WI38 (cell line): ENCODE measurements at regions not wholly inside any gene's neighbourhood (a gene's known extent, or its start where the extent isn't known, plus 50 kb on each side); places are given as distances from the start of the nearest gene placed in this dataset.

Source experiments
- H3K4me3 ChIP-seq: 2 replicates; pipeline ENCODE4 v1.5.1; 2011; ENCODE audit warnings: low read depth, mild to moderate bottlenecking, control low read depth, low read length
- CTCF ChIP-seq: IDR thresholded peaks from 2 replicates; pipeline ENCODE4 v1.5.1; 2012; ENCODE audit warnings: low read depth, mild to moderate bottlenecking, control low read depth, low read length

- TF ChIP-seq CTCF = no peak
- H3K4me3 ChIP-seq = no peak overlapping the region
Observed at GRCh38 chr7:55641811-55642210, 69.5 kb upstream of the VOPP1 start.

GRCh38 chr7:55641273-55641691 lies 69.0 kb upstream of the VOPP1 start:
- H3K4me3 ChIP-seq = no peak overlapping the region
- peak; percentile 58 for TF ChIP-seq CTCF

GRCh38 chr7:55639640-55640039 lies 67.3 kb upstream of the VOPP1 start:
- H3K4me3 ChIP-seq = no peak overlapping the region
- TF ChIP-seq CTCF = no peak

GRCh38 chr7:55629051-55629677 lies 56.9 kb upstream of the VOPP1 start:
- H3K4me3 ChIP-seq = no peak overlapping the region

GRCh38 chr7:55624813-55625212 lies 52.5 kb upstream of the VOPP1 start:
- TF ChIP-seq CTCF = no peak
- H3K4me3 ChIP-seq = no peak overlapping the region

More at GRCh38 chr7:55629051-55629677, 56.9 kb upstream of the VOPP1 start:
- no peak for TF ChIP-seq CTCF

GRCh38 chr7:55623617-55624016 lies 51.3 kb upstream of the VOPP1 start:
- H3K4me3 ChIP-seq = no peak overlapping the region
- no peak for TF ChIP-seq CTCF

GRCh38 chr7:55622241-55622640 lies 49.9 kb upstream of the VOPP1 start:
- TF ChIP-seq CTCF = no peak
- no peak overlapping the region for H3K4me3 ChIP-seq
